HEK293T (cell line): ENCODE measurements at regions not wholly inside any gene's neighbourhood (a gene's known extent, or its start where the extent isn't known, plus 50 kb on each side); places are given as distances from the start of the nearest gene placed in this dataset.

Experiments
- CTCF ChIA-PET: fragments of 350-600 bp; formaldehyde crosslinking; extraction: SDS; loops from one replicate; lab custom pipeline; 2021; ENCODE audit warnings: antibody characterized with exemption, inconsistent platforms; lab: Yijun Ruan, JAX
- POLR2A ChIA-PET: fragments of 350-600 bp; formaldehyde crosslinking; extraction: SDS; loops from one replicate; lab custom pipeline; 2020; ENCODE audit warnings: antibody characterized with exemption, inconsistent platforms; lab: Yijun Ruan, JAX
- DNase-seq: peaks from one replicate; pipeline ENCODE4 v3.0.0; 2012; ENCODE audit warnings: mixed read lengths; ENCODE audit errors: extremely low spot score
- ARNT ChIP-seq: fragments of 450-650 bp; IDR thresholded peaks from 2 replicates; pipeline ENCODE4 v1.6.1; 2017; ENCODE audit warnings: mild to moderate bottlenecking
- BHLHE40 ChIP-seq: fragments of 450-650 bp; IDR thresholded peaks from 2 replicates; pipeline ENCODE4 v1.6.1; 2016; ENCODE audit warnings: mild to moderate bottlenecking, moderate library complexity, borderline replicate concordance
- CTBP1 ChIP-seq: fragments of 450-650 bp; IDR thresholded peaks from 2 replicates; pipeline ENCODE4 v1.6.1; 2016; ENCODE audit warnings: borderline replicate concordance
- ELF4 ChIP-seq: fragments of 450-650 bp; IDR thresholded peaks from 2 replicates; pipeline ENCODE4 v1.6.1; 2017; ENCODE audit warnings: antibody characterized with exemption
- FOXA1 ChIP-seq: fragments of 450-650 bp; IDR thresholded peaks from 2 replicates; pipeline ENCODE4 v1.6.1; 2016; ENCODE audit warnings: mild to moderate bottlenecking
- FOXK2 ChIP-seq: fragments of 450-650 bp; IDR thresholded peaks from 2 replicates; pipeline ENCODE4 v1.6.1; 2016; ENCODE audit warnings: mild to moderate bottlenecking
- FOXM1 ChIP-seq: fragments of 450-650 bp; IDR thresholded peaks from 2 replicates; pipeline ENCODE4 v1.6.1; 2017; ENCODE audit warnings: mild to moderate bottlenecking, borderline replicate concordance
- HDGF ChIP-seq: fragments of 450-650 bp; IDR thresholded peaks from 2 replicates; pipeline ENCODE4 v1.6.1; 2017; ENCODE audit warnings: antibody characterized with exemption, borderline replicate concordance
- L3MBTL2 ChIP-seq: fragments of 450-650 bp; conservative IDR thresholded peaks from 2 replicates; pipeline ENCODE4 v1.6.1; 2016; ENCODE audit warnings: mild to moderate bottlenecking
- LEF1 ChIP-seq: fragments of 450-650 bp; IDR thresholded peaks from 2 replicates; pipeline ENCODE4 v1.6.1; 2017; ENCODE audit warnings: mild to moderate bottlenecking, borderline replicate concordance
- NFRKB ChIP-seq: fragments of 450-650 bp; IDR thresholded peaks from 2 replicates; pipeline ENCODE4 v1.6.1; 2016; ENCODE audit warnings: mild to moderate bottlenecking, moderate library complexity
- PKNOX1 ChIP-seq: fragments of 450-650 bp; IDR thresholded peaks from 2 replicates; pipeline ENCODE4 v1.6.1; 2016
- SP1 ChIP-seq: fragments of 450-650 bp; IDR thresholded peaks from 2 replicates; pipeline ENCODE4 v1.6.1; 2017
- SUZ12 ChIP-seq: fragments of 450-650 bp; IDR thresholded peaks from 2 replicates; pipeline ENCODE4 v1.6.1; 2016; ENCODE audit warnings: mild to moderate bottlenecking
- TARDBP ChIP-seq: fragments of 450-650 bp; IDR thresholded peaks from 2 replicates; pipeline ENCODE4 v1.6.1; 2016
- ZNF384 ChIP-seq: fragments of 450-650 bp; IDR thresholded peaks from 2 replicates; pipeline ENCODE4 v1.6.1; 2016

- ChIA-PET CTCF (no interaction called here), POLR2A (no interaction called here)
- DNase-seq, result no peak
- TF ChIP-seq CTBP1 (no peak), SUZ12 (no peak), SP1 (no peak), ARNT (no peak), HDGF (no peak), BHLHE40 (no peak), TARDBP (no peak), PKNOX1 (no peak), L3MBTL2 (no peak), FOXK2 (no peak), ZNF384 (no peak), NFRKB (no peak), ELF4 (no peak), FOXM1 (no peak), FOXA1 (no peak), LEF1 (no peak)
Measured at GRCh38 chr5:5612096-5612495, 189.6 kb downstream of the ICE1 start.

GRCh38 chr5:5609935-5610334, 187.5 kb downstream of the ICE1 start:
- no peak for TF ChIP-seq PKNOX1
- no peak for TF ChIP-seq L3MBTL2
- no peak for TF ChIP-seq SUZ12
- no peak for TF ChIP-seq CTBP1
- TF ChIP-seq FOXK2, result no peak
- TF ChIP-seq BHLHE40, result no peak
- TF ChIP-seq ELF4, result no peak
- TF ChIP-seq TARDBP, result no peak
- TF ChIP-seq FOXA1, result no peak
- TF ChIP-seq HDGF, result no peak
- TF ChIP-seq SP1, result no peak
- no peak for TF ChIP-seq ZNF384
- TF ChIP-seq ARNT, result no peak
- no peak for TF ChIP-seq FOXM1
- TF ChIP-seq NFRKB, result no peak
- TF ChIP-seq LEF1, result no peak
- DNase-seq, result no peak
- POLR2A ChIA-PET, result no interaction called here
- CTCF ChIA-PET, result no interaction called here

GRCh38 chr5:5605170-5605764, 182.8 kb downstream of the ICE1 start:
- ChIA-PET CTCF (no interaction called here), POLR2A (no interaction called here)
- DNase-seq, result no peak
- TF ChIP-seq TARDBP (no peak), FOXK2 (no peak)

GRCh38 chr5:5602554-5602953, 180.1 kb downstream of the ICE1 start:
- POLR2A ChIA-PET, result no interaction called here

GRCh38 chr5:5598547-5599113, 176.2 kb downstream of the ICE1 start:
- ChIA-PET POLR2A (no interaction called here), CTCF (no interaction called here)
- TF ChIP-seq LEF1 (no peak), FOXA1 (no peak), FOXK2 (no peak), PKNOX1 (no peak), SUZ12 (no peak), ARNT (no peak), ELF4 (no peak), FOXM1 (no peak), BHLHE40 (no peak), CTBP1 (no peak), SP1 (no peak), ZNF384 (no peak)
- no peak for DNase-seq

More at GRCh38 chr5:5602554-5602953, 180.1 kb downstream of the ICE1 start:
- no peak for DNase-seq
- CTCF ChIA-PET, result no interaction called here
- TF ChIP-seq NFRKB (no peak), ZNF384 (no peak), BHLHE40 (no peak), ELF4 (no peak), HDGF (no peak), FOXA1 (no peak), TARDBP (no peak), ARNT (no peak), SP1 (no peak), FOXK2 (no peak), SUZ12 (no peak), L3MBTL2 (no peak), LEF1 (no peak), PKNOX1 (no peak), FOXM1 (no peak), CTBP1 (no peak)

GRCh38 chr5:5593391-5593790, 170.9 kb downstream of the ICE1 start:
- no peak for TF ChIP-seq CTBP1
- TF ChIP-seq ZNF384, result no peak
- TF ChIP-seq ELF4, result no peak
- no peak for TF ChIP-seq LEF1
- no peak for TF ChIP-seq FOXA1
- TF ChIP-seq FOXM1, result no peak
- no peak for TF ChIP-seq L3MBTL2
- TF ChIP-seq BHLHE40, result no peak
- TF ChIP-seq PKNOX1, result no peak
- TF ChIP-seq HDGF, result no peak
- no peak for TF ChIP-seq FOXK2
- TF ChIP-seq TARDBP, result no peak
- no peak for TF ChIP-seq NFRKB
- TF ChIP-seq SP1, result no peak
- no peak for TF ChIP-seq ARNT
- TF ChIP-seq SUZ12, result no peak

More at GRCh38 chr5:5593391-5593790, 170.9 kb downstream of the ICE1 start:
- ChIA-PET CTCF (no interaction called here), POLR2A (no interaction called here)
- no peak for DNase-seq
